NCI-H1048 (cell line): ENCODE measurements at regions not wholly inside any gene's neighbourhood (a gene's known extent, or its start where the extent isn't known, plus 50 kb on each side); places are given as distances from the start of the nearest gene placed in this dataset.

Experiments used
- DNase-seq: peaks from one replicate; lab custom pipeline; 2025; lab: John Stamatoyannopoulos, UW

DNA sequence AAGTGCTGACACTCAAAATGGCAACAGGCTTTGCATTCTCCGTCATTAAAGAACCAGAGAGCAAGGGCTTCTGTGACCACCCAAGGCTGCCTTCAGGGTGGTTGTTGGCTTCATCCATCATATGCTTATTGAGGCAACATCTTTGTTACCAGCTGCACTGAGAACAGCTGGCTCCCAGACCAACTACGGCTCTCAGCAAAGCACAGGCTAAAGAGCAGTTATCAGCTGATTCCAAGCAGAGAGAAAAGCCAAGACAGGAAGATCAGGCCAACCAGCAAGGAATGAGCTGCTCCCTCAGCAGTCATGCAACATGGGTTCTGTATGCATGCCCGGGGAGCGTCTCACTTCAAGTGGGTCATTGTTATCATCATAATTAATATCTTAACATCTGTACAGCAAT lies 358.9 kb downstream of the ACTL7B start:
- DNase-seq = no peak

DNA sequence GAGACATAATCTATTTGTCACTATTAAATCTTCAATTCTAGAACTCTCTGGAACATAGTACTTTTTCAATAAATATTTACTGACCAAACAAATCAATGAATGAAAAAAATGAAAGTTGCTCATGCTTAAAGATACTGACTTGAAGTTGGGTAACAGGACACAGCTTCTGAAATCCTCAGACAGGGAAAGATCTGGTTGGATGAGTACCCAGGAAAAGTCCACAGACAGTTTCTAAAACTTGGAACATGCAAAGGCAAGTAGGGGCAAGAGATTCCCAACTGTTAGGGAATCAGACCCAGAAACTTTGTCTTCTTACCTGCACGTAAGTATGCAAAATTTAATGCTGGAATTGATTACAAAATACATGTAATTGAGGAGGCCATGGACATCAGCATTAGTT lies 366.2 kb downstream of the ACTL7B start:
- DNase-seq = no peak

DNA sequence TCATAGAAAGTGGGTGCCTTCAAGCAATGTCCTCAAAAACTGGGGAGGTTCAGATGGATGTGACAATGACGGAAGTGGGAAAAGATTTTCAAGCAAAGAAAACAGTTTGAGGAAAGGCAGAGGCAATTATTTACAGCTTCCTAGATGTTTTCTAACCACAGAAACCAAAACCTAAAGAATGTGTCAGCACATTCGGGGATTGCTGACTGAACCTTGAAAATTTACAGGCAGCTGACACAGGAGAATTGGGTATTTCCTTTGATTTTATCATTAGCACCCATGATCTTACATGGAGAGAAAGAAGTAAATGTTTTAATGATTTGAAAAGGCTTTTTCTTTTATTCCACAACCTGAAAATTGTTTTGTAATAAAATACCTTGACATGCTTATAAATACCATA lies 369.0 kb downstream of the ACTL7B start:
- DNase-seq = no peak

DNA sequence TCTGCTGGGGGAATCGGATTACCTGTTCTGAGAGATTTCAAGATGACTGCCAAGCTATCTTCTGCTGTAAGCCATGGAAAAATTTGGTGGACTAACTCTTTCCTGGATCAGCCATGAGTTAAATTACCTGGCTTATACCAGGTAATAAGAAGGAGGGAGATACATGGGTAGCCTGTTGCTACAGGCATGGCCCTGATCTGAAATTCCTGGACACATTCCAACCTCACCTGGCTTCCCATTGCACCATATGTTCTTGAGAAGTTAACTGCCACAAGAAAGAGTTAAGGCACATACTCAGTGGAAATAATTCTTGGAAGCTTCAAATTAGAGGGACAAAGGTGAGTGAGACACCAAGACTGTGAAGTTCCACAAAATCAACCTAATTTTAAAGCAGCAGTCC lies 371.3 kb downstream of the ACTL7B start:
- DNase-seq = no peak

DNA sequence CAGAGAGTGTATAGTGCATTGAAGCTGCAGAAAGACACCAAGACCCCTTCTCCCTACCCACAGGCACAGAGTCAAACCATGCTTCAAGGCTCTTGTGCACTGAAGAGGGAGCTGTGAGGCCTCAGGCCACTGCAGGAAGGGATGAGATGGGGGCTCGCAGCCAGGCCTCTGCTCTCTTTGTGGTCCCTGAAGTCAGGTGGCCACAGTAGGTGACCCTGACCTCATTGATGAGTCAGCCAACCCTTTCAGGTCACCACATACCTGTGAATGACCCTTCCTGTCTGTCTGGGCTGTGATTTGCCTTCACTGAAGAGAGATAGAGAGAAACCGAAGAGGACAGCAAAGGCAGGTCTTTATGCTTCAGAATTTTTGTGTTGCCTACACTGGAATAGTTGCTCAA lies 372.1 kb downstream of the ACTL7B start:
- no peak for DNase-seq

DNA sequence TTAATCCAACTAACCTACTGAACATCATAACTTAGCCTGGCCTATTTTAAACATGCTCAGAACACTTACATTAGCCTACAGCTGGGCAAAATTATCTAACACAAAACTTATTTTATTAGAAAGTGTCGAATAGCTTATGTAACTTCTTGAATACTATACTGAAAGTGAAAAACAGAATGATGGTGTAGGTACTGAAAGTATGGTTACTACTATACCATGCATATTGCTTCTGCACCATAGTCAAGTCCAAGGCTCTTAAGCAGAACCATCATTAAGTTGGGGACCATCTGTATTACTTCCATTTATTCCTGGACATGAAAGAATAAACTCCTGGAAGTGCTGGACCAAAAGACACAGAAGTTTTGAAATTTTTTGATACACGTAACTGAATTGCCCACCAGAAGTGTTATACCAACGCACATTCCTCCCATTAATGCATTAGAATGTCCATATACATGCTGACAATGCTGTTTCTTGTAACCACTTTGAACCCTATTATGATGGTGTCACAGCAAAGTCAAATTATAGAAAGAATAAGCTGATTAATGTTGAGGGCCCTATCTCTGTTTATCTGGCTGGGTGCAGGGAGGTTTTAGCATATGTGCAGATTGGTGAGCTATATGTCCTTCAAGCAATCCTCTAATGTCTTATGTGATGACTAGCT lies 375.7 kb downstream of the ACTL7B start:
- no peak for DNase-seq

DNA sequence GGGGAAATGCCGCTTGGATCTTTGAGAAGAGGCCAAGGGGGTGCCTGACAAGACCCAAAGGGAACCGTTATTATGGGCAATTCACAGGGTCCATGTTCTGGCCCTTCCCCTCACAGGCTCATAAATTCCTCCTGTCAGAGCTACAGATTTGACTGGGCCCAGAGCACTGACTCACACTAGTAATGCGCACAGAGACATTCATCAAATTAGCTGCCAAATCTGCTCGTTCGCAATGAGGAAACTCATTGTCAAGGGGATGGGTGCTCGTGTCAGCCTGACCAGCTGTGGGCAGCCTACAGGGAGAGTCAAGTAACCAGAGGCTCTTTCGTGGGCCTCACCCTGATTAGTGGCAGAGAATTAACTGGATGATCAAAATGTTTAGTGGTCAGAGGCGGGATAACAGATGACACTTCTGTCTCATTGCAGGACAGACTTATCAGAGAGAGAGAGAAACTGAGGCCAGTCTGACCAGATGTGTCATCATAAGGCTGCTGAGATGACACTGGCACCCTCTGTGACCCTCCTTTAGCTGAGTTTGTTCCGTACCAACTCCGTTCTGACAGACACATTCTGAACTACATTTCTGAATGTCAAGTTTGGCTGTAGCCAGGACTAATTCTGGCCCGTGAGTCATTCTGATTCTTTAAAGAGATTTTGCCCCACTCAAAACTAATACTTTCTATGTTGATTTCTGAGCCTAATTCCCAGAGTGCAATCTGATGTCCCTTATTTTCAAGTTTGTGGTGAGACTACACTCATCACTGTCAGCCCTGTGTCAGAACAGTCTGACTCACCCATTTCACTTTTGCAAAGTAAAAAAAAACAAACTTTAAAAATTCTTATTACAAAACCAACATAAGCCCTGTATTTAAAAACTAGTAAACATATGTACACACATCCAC lies 377.1 kb downstream of the ACTL7B start:
- no peak for DNase-seq

DNA sequence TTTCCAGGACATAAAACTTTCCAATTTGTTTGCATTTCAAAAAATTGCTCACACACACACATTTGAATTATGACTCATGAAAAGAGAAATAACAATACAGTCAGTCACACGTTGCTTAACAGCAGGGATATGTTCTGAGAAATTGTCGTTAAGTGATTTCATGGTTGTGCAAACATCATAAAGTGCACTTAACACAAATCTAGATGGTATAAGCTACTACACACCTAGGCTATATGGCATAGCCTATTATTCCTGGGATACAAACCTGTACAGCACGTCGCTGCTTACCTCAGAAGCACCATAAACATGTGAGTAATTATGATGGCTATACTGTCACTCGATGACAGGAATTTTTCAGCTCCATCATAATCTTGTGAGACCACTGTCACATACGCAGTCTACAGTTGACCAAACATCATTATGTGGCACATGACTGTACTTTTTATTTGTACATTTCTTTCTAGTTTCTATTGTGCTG lies 378.2 kb downstream of the ACTL7B start:
- no peak for DNase-seq

DNA sequence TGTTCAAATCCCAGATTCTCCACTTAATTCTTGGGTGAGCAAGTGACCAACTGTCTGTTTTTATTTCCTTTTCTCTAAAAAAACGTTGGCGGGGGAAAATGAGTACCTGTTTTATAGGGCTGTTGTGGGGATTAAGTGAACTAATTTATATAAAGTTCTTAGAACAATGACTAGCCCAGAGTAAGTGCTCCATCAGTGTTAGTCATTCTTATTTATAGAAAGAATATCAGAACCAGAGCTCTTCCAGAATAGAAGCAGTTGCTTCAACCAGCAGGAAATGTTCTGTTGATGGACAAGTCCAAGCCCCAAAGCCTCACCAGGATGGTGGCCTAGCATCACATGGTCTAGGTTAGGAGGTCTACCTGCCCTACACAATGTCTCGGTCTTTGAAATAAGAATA lies 379.2 kb downstream of the ACTL7B start:
- no peak for DNase-seq

DNA sequence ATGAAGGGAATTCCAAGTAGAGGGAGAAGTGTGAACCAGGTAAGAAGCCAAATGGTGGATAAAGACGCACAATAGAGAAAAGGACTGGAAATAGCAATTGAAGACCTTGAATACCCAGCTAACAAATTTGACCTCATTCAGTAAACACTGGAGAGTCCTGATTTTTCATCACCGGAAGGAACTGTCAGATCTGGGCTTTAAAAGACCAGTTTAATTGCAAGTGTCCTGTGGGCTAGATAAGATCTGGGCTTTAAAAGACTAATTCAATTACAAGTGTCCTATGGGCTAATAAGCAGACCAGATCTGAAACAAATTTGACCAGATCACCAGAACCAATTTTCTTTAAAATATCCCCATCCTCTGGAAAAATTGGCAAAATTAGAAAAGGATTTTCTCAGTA lies 380.0 kb downstream of the ACTL7B start:
- no peak for DNase-seq

DNA sequence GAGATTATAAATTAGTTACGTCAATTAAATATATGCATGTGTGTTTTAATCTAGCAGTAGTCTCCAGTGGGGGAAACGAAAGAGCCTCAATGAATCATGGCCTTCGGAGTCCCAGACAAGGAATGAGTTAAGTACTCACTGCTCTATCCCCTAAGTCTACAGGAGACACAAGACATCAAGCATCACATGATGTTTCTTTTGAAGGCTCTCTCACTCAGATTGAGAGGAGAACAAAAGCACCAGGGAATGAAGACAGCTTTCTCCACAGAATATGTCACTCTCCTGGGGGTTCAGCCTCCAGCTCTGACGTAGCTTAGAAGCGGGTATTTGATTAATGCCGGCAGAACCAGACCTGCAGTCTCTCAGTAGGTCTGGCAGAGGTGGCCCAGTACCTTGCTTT lies 381.4 kb downstream of the ACTL7B start:
- DNase-seq = no peak

DNA sequence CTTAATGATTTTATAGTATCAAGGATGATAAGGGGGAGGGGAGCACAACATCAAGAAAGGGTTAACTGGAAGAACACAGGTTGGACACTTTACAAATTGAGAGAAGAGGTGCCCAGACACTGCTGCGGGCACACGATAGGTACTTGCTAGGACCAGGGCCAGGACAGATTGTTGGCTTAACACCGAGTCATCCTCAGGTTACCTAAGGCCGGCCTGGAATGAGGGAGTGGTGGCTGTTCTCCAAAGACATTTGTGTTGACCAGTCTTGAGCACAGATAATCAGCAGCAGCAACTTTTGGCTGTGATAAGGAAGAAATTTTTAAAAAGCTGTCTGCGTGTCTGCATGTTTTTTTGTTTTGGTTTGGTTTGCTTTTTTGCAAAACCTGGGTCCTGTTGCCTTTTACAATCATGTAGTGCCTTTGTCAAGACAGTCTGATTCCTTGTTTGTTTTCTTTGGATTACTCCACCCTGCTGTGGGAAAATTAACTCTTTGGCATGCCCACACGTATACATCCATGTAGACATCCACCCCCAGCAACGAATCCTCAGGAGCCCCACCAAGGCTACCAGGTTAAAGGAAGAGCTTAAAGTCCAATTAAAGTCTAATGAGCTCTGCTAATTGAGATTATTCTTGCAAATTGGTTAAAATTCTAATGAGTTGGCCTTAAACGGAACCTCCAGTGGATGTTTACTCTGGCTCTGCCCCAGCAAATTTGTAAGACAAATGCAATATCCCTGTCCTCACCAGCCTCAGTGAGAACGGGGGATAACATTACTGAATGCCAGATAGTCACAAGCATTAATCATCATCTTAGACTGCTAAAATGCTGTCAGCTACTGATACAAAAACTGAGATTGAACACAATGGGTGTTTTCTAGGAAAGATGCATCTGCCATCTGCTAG lies 382.3 kb downstream of the ACTL7B start:
- DNase-seq = no peak

DNA sequence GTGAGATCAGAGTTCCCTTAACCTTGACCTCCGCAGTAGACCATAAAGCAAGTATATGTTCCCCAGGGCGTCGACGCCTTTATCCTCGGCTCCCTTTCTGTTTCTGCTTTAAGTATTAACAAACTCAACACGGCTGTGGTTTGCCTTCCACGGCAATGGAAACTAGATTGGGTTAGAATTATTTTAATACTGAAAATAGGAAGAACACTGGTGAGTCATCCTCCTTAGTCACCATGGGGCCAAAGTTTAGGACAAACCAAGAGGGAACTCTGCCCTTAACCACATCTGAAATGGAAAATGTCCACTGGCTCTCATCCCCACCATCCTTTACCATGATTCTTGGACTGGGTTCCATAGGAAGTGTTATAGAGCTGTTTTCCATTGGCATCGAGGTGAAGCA lies 386.1 kb downstream of the ACTL7B start:
- DNase-seq = no peak

DNA sequence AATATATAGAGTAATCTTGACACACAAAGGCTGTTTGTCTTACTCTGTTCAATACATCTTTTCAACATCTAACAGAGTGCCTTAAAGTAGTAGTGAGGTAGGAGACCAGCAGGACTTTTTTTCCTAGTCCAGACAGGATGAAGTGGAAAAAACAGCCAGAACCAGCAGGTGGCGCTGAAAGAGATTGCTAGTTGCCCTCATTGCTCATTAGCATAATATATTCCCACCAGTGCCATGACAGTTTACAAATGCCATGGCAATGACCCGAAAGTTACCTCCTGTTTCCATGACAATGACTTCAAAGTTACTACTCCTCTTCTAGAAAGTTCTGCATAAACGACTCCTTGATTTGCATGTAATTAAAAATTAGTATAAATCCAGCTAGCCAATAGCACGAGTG lies 387.4 kb downstream of the ACTL7B start:
- no peak for DNase-seq

DNA sequence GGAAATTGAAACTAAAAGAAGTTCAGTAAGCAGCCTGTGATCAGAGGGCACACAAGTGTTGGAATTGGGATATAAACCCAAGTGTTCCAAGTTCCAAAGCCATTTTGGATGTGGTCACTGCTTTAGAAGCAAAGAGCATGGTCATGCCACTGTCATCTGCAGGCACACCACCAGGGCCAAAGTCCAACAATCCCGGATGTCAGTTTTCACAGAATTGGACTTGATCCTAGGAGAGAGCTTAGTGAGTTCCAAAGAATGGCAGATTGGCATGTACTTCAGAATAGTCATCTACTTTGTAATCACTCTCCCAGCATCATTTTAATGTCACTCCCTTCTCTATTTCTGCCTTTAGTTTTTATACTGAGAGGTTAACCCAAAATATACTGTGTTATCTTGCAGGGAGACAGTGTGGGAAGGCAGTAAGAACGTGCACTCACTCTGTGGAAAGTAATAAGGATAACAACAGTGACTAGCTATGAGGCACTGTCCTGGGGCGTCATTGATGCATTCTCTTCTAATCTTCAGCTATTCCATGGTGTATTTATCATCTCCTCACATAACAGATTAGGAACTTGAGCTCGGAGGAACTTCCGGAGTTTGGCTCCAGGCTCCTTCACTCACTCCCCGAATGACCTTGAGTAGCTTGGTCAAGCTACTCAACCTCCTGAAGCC lies 388.0 kb downstream of the ACTL7B start:
- no peak for DNase-seq

DNA sequence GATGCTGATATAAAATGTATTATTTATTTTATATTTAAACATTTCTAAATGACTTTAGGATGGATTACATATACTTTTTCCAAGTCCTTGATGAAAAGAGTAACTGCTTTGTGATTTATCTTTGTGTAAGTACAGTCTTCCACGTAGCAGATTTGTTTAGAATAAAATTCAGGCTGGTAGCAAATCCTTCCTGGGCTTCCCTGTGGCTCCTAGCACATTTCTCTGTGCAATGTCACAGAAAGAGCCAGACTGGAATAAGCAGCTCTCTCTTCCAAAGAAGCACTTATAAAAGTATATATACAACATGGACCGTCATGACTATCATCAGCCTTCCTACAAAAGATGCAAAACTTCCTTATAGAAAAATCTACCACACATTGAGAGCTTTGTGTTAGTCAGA lies 388.6 kb downstream of the ACTL7B start:
- no peak for DNase-seq

DNA sequence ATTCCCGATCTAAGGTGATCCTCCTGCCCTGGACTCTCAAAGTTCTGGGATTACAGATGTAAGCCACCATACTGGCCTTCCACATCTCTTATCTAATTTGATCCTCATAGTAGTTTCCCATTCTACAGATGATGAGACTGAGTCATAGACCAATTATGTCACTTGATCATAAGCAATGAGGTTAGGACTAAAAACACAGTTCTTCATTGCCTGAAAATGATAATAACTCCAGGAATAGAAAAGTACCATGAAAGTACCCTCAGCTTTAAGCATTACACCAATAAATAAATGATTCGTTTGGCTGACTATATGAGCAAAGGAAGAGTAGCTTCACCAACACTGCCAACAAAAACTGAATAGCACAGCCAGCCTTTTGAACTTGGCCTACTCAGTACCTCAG lies 389.5 kb downstream of the ACTL7B start:
- DNase-seq = no peak

DNA sequence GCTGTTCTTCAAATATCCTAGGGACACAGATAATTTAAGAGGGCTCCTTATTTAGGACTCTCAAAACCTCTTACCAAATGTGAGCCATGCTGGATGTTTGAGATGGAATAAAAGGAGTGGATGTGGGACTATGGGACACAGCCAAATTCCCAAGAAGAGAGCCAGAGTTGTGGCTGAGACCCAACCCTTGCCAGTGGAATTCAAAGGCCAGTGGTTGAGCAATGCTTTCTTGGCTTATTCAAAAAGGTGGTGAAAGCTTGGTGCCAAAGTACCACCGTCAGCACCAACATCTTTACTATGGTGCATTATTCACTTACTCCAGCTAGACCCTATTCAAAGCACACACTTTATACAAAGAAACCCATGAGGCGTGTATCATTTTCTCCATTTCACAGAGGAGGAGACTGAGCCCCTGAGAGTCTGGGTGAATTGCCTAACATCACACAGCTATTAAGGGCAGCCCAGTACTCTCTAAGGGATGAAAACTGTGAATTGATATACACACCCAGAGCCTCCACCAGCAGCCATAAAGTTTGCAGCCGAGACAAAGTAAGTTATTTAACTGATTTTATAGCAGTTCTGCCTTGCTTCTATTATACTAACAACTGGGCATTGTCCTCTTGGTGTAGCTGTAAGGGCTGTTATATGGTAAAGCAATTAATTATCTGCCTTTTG lies 391.7 kb downstream of the ACTL7B start:
- DNase-seq = no peak

DNA sequence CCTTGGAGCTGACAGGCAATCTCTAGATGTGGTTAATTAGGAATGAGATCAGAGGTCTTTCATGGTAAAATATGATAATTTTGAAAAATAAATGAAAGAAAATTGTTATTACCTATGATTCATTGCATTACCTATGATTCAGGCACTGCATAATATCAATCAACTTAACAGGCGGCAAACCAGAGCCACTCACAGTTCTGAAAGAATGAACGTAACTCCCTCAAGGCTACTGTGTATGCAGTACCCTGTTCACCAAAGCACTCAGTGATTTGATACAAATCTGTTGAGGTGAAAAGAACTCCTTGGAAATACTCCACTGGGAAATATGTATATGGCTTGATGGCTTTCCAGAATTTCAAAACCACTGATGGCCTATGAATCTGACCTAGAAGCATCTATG lies 398.9 kb downstream of the ACTL7B start:
- no peak for DNase-seq

DNA sequence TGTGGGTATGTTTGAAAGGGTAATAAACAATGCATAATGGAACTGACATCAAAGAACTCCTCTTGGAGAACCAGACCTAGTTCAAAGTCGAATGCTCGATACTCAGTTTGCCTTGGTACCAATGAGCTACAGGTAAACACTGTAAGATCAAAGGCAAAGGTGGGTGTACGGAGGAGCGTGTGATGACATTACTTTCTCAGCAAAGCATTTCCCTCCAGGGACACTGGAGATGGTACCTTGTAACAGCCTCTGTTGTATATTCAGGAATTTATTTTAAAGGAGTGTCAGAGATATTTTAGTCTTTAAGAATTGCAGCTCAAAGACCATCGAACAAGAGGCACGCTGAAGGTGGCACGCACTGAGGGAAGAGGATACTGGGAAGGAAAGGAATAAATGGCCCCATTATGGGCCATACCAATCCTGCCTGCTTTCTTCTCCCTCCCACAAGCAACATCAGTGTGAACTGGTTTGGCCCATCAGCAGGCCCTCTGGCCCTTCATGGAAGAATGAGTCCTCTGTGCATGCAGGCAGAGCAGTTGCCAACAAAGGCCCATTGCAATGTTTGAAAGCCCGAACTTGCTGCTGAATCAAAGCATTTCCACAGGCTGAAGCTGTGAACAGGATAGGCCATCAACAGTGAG lies 410.2 kb downstream of the ACTL7B start:
- no peak for DNase-seq
